ENCODE measurements at regions not wholly inside any gene's neighbourhood (a gene's known extent, or its start where the extent isn't known, plus 50 kb on each side); places are given as distances from the start of the nearest gene placed in this dataset.

DNA sequence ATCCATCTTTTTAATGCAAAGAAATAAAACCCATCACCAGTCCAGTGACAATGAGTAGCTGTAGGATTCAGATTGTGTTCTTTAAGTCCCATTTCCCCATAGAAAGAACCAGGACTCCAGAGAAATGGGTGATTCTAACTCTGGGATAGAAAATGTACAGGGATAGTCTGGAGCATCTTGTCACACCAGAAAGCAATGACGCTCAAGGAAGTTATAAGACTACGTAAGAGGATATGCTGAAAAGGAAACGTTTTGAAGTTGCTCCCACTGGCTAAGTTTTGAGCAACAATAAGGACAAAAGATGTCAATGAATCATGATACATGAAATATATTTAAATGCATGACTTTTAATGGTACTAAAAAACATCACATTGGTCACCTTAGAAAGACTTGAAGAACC, 360.1 kb downstream of the DLEU7 start:
- TF ChIP-seq, protein P1, sequence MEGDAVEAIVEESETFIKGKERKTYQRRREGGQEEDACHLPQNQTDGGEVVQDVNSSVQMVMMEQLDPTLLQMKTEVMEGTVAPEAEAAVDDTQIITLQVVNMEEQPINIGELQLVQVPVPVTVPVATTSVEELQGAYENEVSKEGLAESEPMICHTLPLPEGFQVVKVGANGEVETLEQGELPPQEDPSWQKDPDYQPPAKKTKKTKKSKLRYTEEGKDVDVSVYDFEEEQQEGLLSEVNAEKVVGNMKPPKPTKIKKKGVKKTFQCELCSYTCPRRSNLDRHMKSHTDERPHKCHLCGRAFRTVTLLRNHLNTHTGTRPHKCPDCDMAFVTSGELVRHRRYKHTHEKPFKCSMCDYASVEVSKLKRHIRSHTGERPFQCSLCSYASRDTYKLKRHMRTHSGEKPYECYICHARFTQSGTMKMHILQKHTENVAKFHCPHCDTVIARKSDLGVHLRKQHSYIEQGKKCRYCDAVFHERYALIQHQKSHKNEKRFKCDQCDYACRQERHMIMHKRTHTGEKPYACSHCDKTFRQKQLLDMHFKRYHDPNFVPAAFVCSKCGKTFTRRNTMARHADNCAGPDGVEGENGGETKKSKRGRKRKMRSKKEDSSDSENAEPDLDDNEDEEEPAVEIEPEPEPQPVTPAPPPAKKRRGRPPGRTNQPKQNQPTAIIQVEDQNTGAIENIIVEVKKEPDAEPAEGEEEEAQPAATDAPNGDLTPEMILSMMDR (IDR thresholded peaks at IDR 0.05) = no peak
- TF ChIP-seq POLR2A (IDR thresholded peaks at IDR 0.05) = no peak
